ENCODE measurements at regions not wholly inside any gene's neighbourhood (a gene's known extent, or its start where the extent isn't known, plus 50 kb on each side); places are given as distances from the start of the nearest gene placed in this dataset.

GRCh38 chr13:79805317-79805716 lies 324.4 kb downstream of the NDFIP2 start:
- H3K9me3 Mint-ChIP-seq, result peaks cover 0 to under 1% of the 10 kb centered on the region in 2 donors
- no peak overlapping the region for H3K4me3 Mint-ChIP-seq
- ATAC-seq (replicated peaks) (no peak), DNase-seq (no peak)
- no peaks in the 10 kb centered on the region for H3K27me3 Mint-ChIP-seq
- no peaks in the 10 kb centered on the region for H3K36me3 Mint-ChIP-seq (ENCODE audit: insufficient read depth)
- H3K4me1 Mint-ChIP-seq (ENCODE audit: low read depth in 2 of 2), result no peaks in the 10 kb centered on the region
- no peak overlapping the region for H3K27ac Mint-ChIP-seq

GRCh38 chr13:79803989-79804388 lies 323.0 kb downstream of the NDFIP2 start:
- no peaks in the 10 kb centered on the region for H3K27me3 Mint-ChIP-seq
- H3K9me3 Mint-ChIP-seq, result no peaks in the 10 kb centered on the region
- DNase-seq (no peak), ATAC-seq (replicated peaks) (no peak)
- no peaks in the 10 kb centered on the region for H3K4me1 Mint-ChIP-seq (ENCODE audit: low read depth in 2 of 2)
- no peak overlapping the region for H3K4me3 Mint-ChIP-seq
- no peak overlapping the region for H3K27ac Mint-ChIP-seq
- H3K36me3 Mint-ChIP-seq (ENCODE audit: insufficient read depth), result no peaks in the 10 kb centered on the region

- H3K27ac Mint-ChIP-seq, result no peak overlapping the region
- H3K27me3 Mint-ChIP-seq, result no peaks in the 10 kb centered on the region
- no peaks in the 10 kb centered on the region for H3K9me3 Mint-ChIP-seq
- H3K4me3 Mint-ChIP-seq, result no peak overlapping the region
- ATAC-seq (replicated peaks), result no peak
- no peaks in the 10 kb centered on the region for H3K36me3 Mint-ChIP-seq (ENCODE audit: insufficient read depth)
- DNase-seq, result no peak
- H3K4me1 Mint-ChIP-seq (ENCODE audit: low read depth in 2 of 2), result no peaks in the 10 kb centered on the region
These were observed 322.3 kb downstream of the NDFIP2 start for GRCh38 chr13:79803296-79803695.

- H3K36me3 Mint-ChIP-seq (ENCODE audit: insufficient read depth), result no peaks in the 10 kb centered on the region
- no peaks in the 10 kb centered on the region for H3K9me3 Mint-ChIP-seq
- no peak overlapping the region for H3K27ac Mint-ChIP-seq
- ATAC-seq (replicated peaks), result no peak
- no peaks in the 10 kb centered on the region for H3K4me1 Mint-ChIP-seq (ENCODE audit: low read depth in 2 of 2)
- no peak for DNase-seq
- no peaks in the 10 kb centered on the region for H3K27me3 Mint-ChIP-seq
- H3K4me3 Mint-ChIP-seq, result no peak overlapping the region
These were observed 321.6 kb downstream of the NDFIP2 start for GRCh38 chr13:79802389-79803085.

GRCh38 chr13:79799059-79799867 lies 318.3 kb downstream of the NDFIP2 start:
- H3K4me3 Mint-ChIP-seq, result no peak overlapping the region
- H3K27ac Mint-ChIP-seq, result no peak overlapping the region
- no peaks in the 10 kb centered on the region for H3K9me3 Mint-ChIP-seq
- H3K27me3 Mint-ChIP-seq, result no peaks in the 10 kb centered on the region
- H3K4me1 Mint-ChIP-seq (ENCODE audit: low read depth in 2 of 2), result no peaks in the 10 kb centered on the region
- no peak for DNase-seq
- no peak for ATAC-seq (replicated peaks)
- no peaks in the 10 kb centered on the region for H3K36me3 Mint-ChIP-seq (ENCODE audit: insufficient read depth)

- ATAC-seq (replicated peaks) (no peak), DNase-seq (no peak)
- Mint-ChIP-seq H3K4me1 (ENCODE audit: low read depth in 2 of 2) (no peaks in the 10 kb centered on the region), H3K27me3 (no peaks in the 10 kb centered on the region), H3K27ac (no peak overlapping the region), H3K36me3 (ENCODE audit: insufficient read depth) (no peaks in the 10 kb centered on the region), H3K4me3 (no peak overlapping the region), H3K9me3 (peaks cover 0 to 7% of the 10 kb centered on the region in 2 donors)
These were observed 315.2 kb downstream of the NDFIP2 start for GRCh38 chr13:79796136-79796535.

- peaks cover 0 to 7% of the 10 kb centered on the region in 2 donors for H3K9me3 Mint-ChIP-seq
- H3K27me3 Mint-ChIP-seq, result no peaks in the 10 kb centered on the region
- no peak overlapping the region for H3K27ac Mint-ChIP-seq
- H3K36me3 Mint-ChIP-seq (ENCODE audit: insufficient read depth), result no peaks in the 10 kb centered on the region
- DNase-seq (no peak), ATAC-seq (replicated peaks) (no peak)
- H3K4me1 Mint-ChIP-seq (ENCODE audit: low read depth in 2 of 2), result no peaks in the 10 kb centered on the region
- H3K4me3 Mint-ChIP-seq, result no peak overlapping the region
These were observed 314.0 kb downstream of the NDFIP2 start for GRCh38 chr13:79794931-79795330.

GRCh38 chr13:79792716-79793115 lies 311.8 kb downstream of the NDFIP2 start:
- ATAC-seq (replicated peaks), result no peak
- no peaks in the 10 kb centered on the region for H3K4me1 Mint-ChIP-seq (ENCODE audit: low read depth in 2 of 2)
- no peaks in the 10 kb centered on the region for H3K27me3 Mint-ChIP-seq
- no peak overlapping the region for H3K4me3 Mint-ChIP-seq
- H3K27ac Mint-ChIP-seq, result no peak overlapping the region
- H3K9me3 Mint-ChIP-seq, result peaks cover 0 to 12% of the 10 kb centered on the region in 2 donors
- no peaks in the 10 kb centered on the region for H3K36me3 Mint-ChIP-seq (ENCODE audit: insufficient read depth)
- DNase-seq, result no peak

- no peak for DNase-seq
- no peaks in the 10 kb centered on the region for H3K4me1 Mint-ChIP-seq (ENCODE audit: low read depth in 2 of 2)
- H3K4me3 Mint-ChIP-seq, result no peak overlapping the region
- H3K27ac Mint-ChIP-seq, result no peak overlapping the region
- H3K9me3 Mint-ChIP-seq, result peaks cover 2 to 12% of the 10 kb centered on the region in 2 donors
- ATAC-seq (replicated peaks), result no peak
- H3K36me3 Mint-ChIP-seq (ENCODE audit: insufficient read depth), result no peaks in the 10 kb centered on the region
- no peaks in the 10 kb centered on the region for H3K27me3 Mint-ChIP-seq
These were observed 310.6 kb downstream of the NDFIP2 start for GRCh38 chr13:79791471-79792042.

GRCh38 chr13:79786176-79786575 lies 305.2 kb downstream of the NDFIP2 start:
- H3K36me3 Mint-ChIP-seq (ENCODE audit: insufficient read depth), result no peaks in the 10 kb centered on the region
- H3K27me3 Mint-ChIP-seq, result no peaks in the 10 kb centered on the region
- ATAC-seq (replicated peaks), result no peak
- no peaks in the 10 kb centered on the region for H3K4me1 Mint-ChIP-seq (ENCODE audit: low read depth in 2 of 2)
- DNase-seq, result no peak
- H3K9me3 Mint-ChIP-seq, result peaks cover 4 to 5% of the 10 kb centered on the region in 2 donors
- no peak overlapping the region for H3K4me3 Mint-ChIP-seq
- H3K27ac Mint-ChIP-seq, result no peak overlapping the region

GRCh38 chr13:79782541-79783205 lies 301.7 kb downstream of the NDFIP2 start:
- no peaks in the 10 kb centered on the region for H3K36me3 Mint-ChIP-seq (ENCODE audit: insufficient read depth)

GRCh38 chr13:79781829-79782540 lies 301.0 kb downstream of the NDFIP2 start:
- Mint-ChIP-seq H3K4me1 (ENCODE audit: low read depth in 2 of 2) (no peaks in the 10 kb centered on the region), H3K4me3 (no peak overlapping the region), H3K27ac (no peak overlapping the region), H3K9me3 (peaks cover 0 to 4% of the 10 kb centered on the region in 2 donors), H3K27me3 (no peaks in the 10 kb centered on the region), H3K36me3 (ENCODE audit: insufficient read depth) (no peaks in the 10 kb centered on the region)
- no peak for DNase-seq
- ATAC-seq (replicated peaks), result no peak

More at GRCh38 chr13:79782541-79783205, 301.7 kb downstream of the NDFIP2 start:
- H3K27me3 Mint-ChIP-seq, result no peaks in the 10 kb centered on the region
- H3K4me1 Mint-ChIP-seq (ENCODE audit: low read depth in 2 of 2), result no peaks in the 10 kb centered on the region
- H3K27ac Mint-ChIP-seq, result no peak overlapping the region
- ATAC-seq (replicated peaks), result no peak
- no peak overlapping the region for H3K4me3 Mint-ChIP-seq
- DNase-seq, result no peak
- peaks cover 0 to 4% of the 10 kb centered on the region in 2 donors for H3K9me3 Mint-ChIP-seq

- DNase-seq (no peak), ATAC-seq (replicated peaks) (no peak)
- H3K27ac Mint-ChIP-seq, result no peak overlapping the region
- H3K4me3 Mint-ChIP-seq, result no peak overlapping the region
- H3K36me3 Mint-ChIP-seq (ENCODE audit: insufficient read depth), result no peaks in the 10 kb centered on the region
- H3K9me3 Mint-ChIP-seq, result peaks cover 0 to 1% of the 10 kb centered on the region in 2 donors
- no peaks in the 10 kb centered on the region for H3K4me1 Mint-ChIP-seq (ENCODE audit: low read depth in 2 of 2)
- H3K27me3 Mint-ChIP-seq, result no peaks in the 10 kb centered on the region
These were observed 299.3 kb downstream of the NDFIP2 start for GRCh38 chr13:79780240-79780639.
